Activated CD4-positive, alpha-beta T cell treated with anti-CD3 and anti-CD28 coated beads for 4 hours (primary cell): ENCODE measurements at regions not wholly inside any gene's neighbourhood (a gene's known extent, or its start where the extent isn't known, plus 50 kb on each side); places are given as distances from the start of the nearest gene placed in this dataset.

Experiments used
- DNase-seq, 2 donors: peaks; one replicate each; pipeline ENCODE4 v3.0.0-alpha.2; 2020

GRCh38 chr4:52290466-52290865 lies 239.4 kb downstream of the SPATA18 start:
- no peak for DNase-seq

GRCh38 chr4:52292245-52292644 lies 241.1 kb downstream of the SPATA18 start:
- DNase-seq, result no peak

DNA sequence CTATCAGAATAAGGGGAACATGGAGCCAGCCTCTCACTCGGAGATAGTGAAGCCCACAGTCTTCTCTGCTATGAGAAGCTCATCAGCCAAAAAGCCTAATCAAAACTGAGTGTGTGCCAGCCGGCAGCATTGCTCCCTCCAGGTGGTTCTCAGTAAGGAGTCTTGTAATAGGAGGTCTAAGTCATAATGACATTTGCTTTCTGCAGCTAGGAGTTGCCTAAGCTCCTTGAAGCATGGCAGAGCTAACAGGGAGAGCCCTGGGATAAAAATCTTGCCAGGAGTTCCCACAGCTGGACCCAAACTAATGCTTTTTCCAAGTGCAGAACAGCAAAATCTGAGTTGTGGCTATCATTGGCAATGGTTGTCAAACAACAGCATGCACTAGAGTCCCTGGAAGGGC lies 245.2 kb downstream of the SPATA18 start:
- DNase-seq, result no peak

- DNase-seq, result no peak
Observed at GRCh38 chr4:52298444-52298843, 247.3 kb downstream of the SPATA18 start.

DNA sequence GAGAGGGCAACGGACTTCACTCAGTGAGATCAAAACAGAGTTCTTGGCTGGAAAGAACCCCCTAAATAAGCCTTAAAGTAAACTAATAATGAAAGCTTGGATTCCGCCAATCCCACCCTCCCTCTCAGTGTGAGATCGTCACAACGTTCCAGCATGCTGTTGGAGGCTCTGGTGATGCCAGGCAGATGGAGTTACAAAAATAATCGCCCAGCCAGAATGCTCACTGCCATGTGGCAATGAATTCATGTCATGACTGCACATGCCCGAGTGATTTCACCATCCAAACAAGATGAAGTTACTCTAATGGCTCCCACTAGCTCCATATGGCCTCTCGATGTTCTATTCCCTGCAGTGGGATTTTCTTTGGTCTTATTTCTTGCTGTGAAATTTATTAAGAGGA lies 248.0 kb downstream of the SPATA18 start:
- no peak for DNase-seq

- DNase-seq, result no peak
Observed at GRCh38 chr4:52311464-52312125, 260.5 kb downstream of the SPATA18 start.

DNA sequence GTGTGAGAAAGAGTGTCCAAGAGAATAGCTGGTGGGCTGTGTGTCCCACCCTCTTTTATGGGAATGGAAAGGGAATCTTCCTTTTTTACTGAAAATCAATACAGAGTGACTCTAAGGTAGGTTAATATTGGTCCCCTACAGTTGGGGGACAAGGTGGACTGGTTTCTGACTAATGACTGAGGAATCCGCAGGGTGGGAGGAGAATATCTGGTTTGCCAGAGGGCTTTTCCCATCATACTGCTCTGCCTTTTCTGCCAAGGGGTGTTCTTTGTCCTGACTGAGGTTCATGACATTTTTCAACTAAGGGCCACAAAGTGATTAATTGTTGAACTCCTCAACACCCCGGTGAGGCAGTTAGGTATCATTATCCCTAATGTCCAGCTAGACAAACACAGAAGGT lies 261.6 kb downstream of the SPATA18 start:
- no peak for DNase-seq

GRCh38 chr4:52317361-52317879 lies 266.3 kb downstream of the SPATA18 start:
- no peak for DNase-seq

GRCh38 chr4:52317981-52318380 lies 266.9 kb downstream of the SPATA18 start:
- DNase-seq, result no peak

DNA sequence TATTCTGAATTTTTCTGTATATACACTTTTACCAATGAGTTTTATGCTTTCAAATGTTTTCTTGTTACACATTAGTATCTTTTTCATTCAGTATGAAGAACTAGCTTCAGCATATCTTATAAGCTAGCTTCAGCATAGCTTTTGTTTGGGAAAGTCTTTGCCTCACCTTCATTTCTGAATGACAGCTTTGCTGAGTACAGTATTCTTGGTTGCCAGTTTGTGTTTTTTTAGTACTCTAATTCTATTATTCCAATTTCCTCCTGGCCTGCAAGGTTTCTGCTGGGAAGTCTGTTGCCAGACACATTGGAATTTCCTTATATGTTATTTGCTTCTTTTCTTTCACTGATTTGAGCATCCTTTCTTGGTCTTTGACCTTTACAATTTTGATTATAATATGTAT lies 278.8 kb downstream of the SPATA18 start:
- DNase-seq, result no peak

DNA sequence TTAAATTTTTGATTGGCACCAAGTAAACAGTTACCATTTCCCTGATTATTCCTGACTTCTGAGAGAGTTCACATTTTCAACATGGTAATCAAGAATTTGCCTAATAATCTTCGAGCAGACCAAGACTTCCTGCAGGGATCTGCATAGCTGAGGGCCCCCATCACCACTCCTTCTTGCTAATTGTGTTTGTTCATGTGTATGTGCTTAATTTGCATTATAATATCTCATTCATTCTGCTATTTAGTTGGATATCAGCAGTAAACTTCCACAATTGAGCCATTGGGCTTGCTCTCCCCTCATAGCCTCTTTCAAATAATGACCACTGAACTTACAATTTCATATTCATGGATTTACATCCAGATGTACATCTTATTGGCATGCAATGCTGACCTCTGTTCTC lies 292.5 kb downstream of the SPATA18 start:
- DNase-seq, result no peak

- DNase-seq, result no peak
Observed at GRCh38 chr4:52350926-52351325, 299.8 kb downstream of the SPATA18 start.

DNA sequence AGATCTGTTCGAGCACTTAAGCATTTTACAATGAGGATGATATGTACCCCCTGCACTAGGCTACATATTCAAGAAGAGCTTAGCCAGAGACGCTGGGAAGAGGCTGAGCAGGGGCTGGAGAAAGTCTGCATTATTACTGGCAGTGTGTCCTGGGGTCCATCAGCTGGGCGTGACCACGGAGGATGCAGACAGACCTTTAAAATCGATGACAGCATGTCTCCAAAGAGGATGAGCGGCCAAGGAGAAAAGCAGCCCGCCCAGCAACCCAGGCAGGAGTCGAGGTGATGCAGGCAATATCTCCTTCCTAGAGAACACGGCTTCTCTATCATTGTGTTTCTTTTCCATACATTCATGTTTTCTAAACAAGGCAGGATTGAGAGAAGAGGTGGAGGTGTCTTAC lies 300.7 kb downstream of the USP46 start:
- no peak for DNase-seq

DNA sequence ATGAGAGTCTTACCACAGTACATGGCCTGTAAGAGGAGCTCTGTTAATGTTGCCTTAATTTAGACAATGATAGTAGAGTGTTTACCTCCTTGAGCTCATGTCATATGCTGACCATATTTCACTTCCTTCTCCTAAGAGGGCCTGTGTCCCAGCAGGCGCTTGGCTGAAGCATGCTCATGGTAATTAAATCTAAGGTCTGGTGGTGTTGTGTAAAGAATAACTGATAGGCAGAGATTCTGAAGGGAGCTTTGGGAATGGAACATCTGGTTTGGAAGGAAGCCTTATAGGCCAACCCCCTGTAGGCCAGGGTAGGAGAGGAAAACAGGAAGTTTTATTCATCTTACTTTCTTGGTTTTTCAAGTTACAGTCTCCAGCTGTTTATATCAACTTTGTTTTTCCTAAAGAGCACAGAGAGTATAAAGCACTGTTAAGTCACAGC lies 300.2 kb downstream of the USP46 start:
- DNase-seq, result no peak

- DNase-seq, result no peak
Observed at GRCh38 chr4:52366191-52366590, 292.9 kb downstream of the USP46 start.

GRCh38 chr4:52366621-52367020 lies 292.5 kb downstream of the USP46 start:
- DNase-seq, result no peak

- DNase-seq, result no peak
Observed at GRCh38 chr4:52367282-52367830, 291.7 kb downstream of the USP46 start.

DNA sequence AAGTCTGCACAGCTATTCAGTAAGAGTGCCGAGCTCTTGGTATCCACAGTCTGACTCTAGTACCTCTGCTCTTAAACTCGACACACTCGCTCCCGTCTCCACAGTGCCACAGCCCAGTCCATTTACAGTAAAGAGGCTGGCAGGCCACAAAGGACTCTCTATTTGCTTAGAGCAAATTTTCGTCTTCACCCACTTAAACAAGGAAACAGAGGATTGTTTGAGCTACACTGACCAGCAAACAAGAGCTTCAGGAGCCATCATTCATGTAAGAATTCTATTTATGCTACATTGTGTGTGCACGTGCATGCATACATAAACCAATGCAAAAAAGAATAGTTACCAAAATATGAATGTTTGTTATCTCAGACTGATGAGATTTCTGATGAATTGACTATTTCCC lies 290.2 kb downstream of the USP46 start:
- no peak for DNase-seq

GRCh38 chr4:52369649-52370048 lies 289.5 kb downstream of the USP46 start:
- DNase-seq, result no peak

- DNase-seq, result no peak
Observed at GRCh38 chr4:52370576-52370975, 288.5 kb downstream of the USP46 start.

DNA sequence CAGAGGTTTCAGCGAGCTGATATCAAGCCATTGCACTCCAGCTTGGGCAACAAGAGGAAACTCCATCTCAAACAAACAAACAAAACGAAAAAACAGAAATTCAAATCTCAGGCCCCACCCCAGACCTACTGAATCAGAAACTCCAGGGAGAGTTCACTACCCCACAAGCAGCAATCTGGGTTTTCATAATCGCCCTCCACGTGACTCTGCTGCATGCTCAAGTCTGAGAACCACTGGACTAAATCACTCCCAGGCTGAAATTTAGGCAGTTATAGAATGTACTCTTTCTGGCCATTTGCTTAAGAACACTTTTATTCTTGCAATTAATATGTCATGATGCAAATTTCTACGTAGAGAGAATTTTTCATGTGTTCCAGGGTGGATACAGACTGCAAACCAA lies 287.3 kb downstream of the USP46 start:
- no peak for DNase-seq

GRCh38 chr4:52372269-52372668 lies 286.8 kb downstream of the USP46 start:
- DNase-seq, result no peak

DNA sequence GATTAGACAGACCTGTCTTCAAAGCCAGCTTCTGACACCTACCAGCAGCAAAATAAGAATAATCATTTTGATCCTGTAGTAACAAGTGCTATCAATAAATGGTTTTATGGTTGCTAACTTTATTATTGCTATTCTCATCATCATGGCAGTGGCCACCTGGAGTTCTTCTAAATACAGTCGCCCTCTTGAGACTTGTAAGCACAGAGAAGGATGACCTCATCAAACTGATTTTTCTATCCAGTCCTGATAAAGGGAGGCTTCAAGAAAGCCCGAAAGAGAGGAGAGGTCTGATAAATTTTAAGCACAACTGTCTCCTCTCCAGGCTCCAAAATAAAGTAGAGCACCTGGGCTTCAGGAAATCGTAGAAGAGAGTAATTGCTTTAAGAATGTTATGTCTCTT lies 286.4 kb downstream of the USP46 start:
- no peak for DNase-seq

- DNase-seq, result no peak
Observed at GRCh38 chr4:52373650-52374049, 285.5 kb downstream of the USP46 start.

DNA sequence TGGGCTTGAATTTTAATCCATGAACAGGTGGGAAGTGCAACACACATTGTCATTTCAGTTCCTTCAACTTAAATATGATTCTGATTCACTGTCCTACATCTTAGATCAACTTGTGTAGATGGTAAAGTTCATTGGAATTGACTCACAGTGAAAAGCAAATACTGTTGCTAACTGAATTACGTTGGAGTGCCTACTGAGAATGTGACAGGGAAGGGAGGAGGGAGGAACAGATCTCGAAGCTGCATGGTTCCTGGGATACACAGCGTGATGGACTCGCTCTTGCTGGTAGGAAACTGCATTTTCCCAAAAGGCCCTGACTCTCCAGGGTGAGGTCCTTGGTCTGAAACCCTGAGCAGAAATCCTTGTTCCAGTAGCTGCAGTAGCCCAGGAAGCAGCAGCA lies 284.2 kb downstream of the USP46 start:
- DNase-seq, result no peak
